ENCODE measurements at regions not wholly inside any gene's neighbourhood (a gene's known extent, or its start where the extent isn't known, plus 50 kb on each side); places are given as distances from the start of the nearest gene placed in this dataset.

DNA sequence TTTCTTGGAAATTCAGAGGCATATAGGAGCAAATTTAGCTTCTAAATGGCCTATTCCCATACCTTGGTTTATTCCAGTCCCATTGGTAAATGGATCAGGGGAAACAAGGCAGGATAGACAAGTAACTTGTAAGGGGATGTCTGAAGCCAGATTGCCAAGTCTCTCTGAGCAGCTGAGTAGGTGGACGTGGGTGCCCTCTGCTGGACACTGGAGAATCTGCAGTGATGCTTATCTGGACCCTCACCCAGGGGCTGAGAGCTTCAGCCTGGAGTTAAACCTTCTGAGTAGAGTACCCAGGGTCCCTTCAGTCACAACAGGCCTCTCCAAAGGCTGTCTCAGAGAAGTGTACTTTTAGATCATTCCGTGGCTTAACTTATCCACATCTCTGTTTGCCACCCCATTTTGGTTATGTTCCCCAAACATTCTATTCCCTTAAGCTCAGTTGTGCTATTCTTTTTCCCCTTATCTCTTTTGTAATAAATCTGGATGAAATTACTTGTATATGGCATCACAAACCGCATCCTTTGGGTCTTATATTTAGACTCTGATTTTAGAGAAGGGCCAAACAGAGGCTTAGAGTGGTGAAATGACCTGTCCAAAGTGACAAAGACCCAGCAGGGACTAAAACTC, 218.3 kb upstream of the GLRA1 start:
- TF ChIP-seq, protein P1, sequence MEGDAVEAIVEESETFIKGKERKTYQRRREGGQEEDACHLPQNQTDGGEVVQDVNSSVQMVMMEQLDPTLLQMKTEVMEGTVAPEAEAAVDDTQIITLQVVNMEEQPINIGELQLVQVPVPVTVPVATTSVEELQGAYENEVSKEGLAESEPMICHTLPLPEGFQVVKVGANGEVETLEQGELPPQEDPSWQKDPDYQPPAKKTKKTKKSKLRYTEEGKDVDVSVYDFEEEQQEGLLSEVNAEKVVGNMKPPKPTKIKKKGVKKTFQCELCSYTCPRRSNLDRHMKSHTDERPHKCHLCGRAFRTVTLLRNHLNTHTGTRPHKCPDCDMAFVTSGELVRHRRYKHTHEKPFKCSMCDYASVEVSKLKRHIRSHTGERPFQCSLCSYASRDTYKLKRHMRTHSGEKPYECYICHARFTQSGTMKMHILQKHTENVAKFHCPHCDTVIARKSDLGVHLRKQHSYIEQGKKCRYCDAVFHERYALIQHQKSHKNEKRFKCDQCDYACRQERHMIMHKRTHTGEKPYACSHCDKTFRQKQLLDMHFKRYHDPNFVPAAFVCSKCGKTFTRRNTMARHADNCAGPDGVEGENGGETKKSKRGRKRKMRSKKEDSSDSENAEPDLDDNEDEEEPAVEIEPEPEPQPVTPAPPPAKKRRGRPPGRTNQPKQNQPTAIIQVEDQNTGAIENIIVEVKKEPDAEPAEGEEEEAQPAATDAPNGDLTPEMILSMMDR (IDR thresholded peaks at IDR 0.05 in 2 of 3, conservative IDR thresholded peaks at IDR 0.05 in 1 of 3; ENCODE audit: borderline replicate concordance in 1 of 3, insufficient read depth in 1 of 3, low read depth in 2 of 3, low read length in 2 of 3), result peak; percentile 34 to 87 (median 84); a peak in 5 of 6 replicates
- TF ChIP-seq, protein P2, sequence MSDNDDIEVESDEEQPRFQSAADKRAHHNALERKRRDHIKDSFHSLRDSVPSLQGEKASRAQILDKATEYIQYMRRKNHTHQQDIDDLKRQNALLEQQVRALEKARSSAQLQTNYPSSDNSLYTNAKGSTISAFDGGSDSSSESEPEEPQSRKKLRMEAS (IDR thresholded peaks at IDR 0.05), result no peak
- no peak for TF ChIP-seq EZH2 (IDR thresholded peaks at IDR 0.05)
- TF ChIP-seq CEBPB (IDR thresholded peaks at IDR 0.05; ENCODE audit: low read depth), result no peak
- no peak for TF ChIP-seq POLR2A (IDR thresholded peaks at IDR 0.05; ENCODE audit: borderline replicate concordance, extremely low read depth, insufficient read depth, insufficient read length)
- TF ChIP-seq SRF (IDR thresholded peaks at IDR 0.05; ENCODE audit: low read depth), result no peak
- TF ChIP-seq, protein P3, sequence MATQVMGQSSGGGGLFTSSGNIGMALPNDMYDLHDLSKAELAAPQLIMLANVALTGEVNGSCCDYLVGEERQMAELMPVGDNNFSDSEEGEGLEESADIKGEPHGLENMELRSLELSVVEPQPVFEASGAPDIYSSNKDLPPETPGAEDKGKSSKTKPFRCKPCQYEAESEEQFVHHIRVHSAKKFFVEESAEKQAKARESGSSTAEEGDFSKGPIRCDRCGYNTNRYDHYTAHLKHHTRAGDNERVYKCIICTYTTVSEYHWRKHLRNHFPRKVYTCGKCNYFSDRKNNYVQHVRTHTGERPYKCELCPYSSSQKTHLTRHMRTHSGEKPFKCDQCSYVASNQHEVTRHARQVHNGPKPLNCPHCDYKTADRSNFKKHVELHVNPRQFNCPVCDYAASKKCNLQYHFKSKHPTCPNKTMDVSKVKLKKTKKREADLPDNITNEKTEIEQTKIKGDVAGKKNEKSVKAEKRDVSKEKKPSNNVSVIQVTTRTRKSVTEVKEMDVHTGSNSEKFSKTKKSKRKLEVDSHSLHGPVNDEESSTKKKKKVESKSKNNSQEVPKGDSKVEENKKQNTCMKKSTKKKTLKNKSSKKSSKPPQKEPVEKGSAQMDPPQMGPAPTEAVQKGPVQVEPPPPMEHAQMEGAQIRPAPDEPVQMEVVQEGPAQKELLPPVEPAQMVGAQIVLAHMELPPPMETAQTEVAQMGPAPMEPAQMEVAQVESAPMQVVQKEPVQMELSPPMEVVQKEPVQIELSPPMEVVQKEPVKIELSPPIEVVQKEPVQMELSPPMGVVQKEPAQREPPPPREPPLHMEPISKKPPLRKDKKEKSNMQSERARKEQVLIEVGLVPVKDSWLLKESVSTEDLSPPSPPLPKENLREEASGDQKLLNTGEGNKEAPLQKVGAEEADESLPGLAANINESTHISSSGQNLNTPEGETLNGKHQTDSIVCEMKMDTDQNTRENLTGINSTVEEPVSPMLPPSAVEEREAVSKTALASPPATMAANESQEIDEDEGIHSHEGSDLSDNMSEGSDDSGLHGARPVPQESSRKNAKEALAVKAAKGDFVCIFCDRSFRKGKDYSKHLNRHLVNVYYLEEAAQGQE (IDR thresholded peaks at IDR 0.05; ENCODE audit: low read depth), result no peak
- no peak for TF ChIP-seq YY1 (IDR thresholded peaks at IDR 0.05; ENCODE audit: extremely low read depth, insufficient replicate concordance, low read depth, low read length)
- no peak for TF ChIP-seq POLR2AphosphoS5 (IDR thresholded peaks at IDR 0.05; ENCODE audit: low read depth, low read length)
- peak; percentile 71 for TF ChIP-seq RAD21 (IDR thresholded peaks at IDR 0.05; ENCODE audit: low read depth)
- TF ChIP-seq, protein P4, sequence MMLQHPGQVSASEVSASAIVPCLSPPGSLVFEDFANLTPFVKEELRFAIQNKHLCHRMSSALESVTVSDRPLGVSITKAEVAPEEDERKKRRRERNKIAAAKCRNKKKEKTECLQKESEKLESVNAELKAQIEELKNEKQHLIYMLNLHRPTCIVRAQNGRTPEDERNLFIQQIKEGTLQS (IDR thresholded peaks at IDR 0.05), result no peak

All from HCT116 (cell line).